Lower leg skin (tissue), 4 donors: ENCODE measurements at regions not wholly inside any gene's neighbourhood (a gene's known extent, or its start where the extent isn't known, plus 50 kb on each side); places are given as distances from the start of the nearest gene placed in this dataset.

ENCODE experiments used
- DNase-seq, 2 donors: peaks; one replicate each; pipeline ENCODE4 v3.0.0-alpha.2; 2019; ENCODE audit warnings: low spot score in 2 of 2
- H3K4me3 ChIP-seq: fragments of 200-600 bp; sonication (generic); 2 replicates; pipeline ENCODE4 v1.5.1; 2017; ENCODE audit warnings: mild to moderate bottlenecking, low read depth; ENCODE audit not compliant: poor library complexity, severe bottlenecking
- CTCF ChIP-seq, 3 donors: fragments of 450-650 bp; IDR thresholded peaks; one replicate each; pipeline ENCODE4 v1.5.1; 2016; ENCODE audit warnings: antibody characterized with exemption in 3 of 3, mild to moderate bottlenecking in 3 of 3, moderate library complexity in 2 of 3
- POLR2A ChIP-seq, 2 donors: fragments of 450-650 bp; IDR thresholded peaks; one replicate each; pipeline ENCODE4 v1.6.1; 2016 to 2017; ENCODE audit warnings: antibody characterized with exemption in 2 of 2, mild to moderate bottlenecking in 1 of 2, moderate library complexity in 1 of 2
- WGBS, 2 donors: methylation state at CpG; one replicate each; pipeline ENCODE4 v1.1.5; 2018; 5-methylcytosine and 5-hydroxymethylcytosine counted together
- intact Hi-C: fragments of 100-400 bp; cut with DNase I; formaldehyde crosslinking; loops from one replicate; pipeline ENCODE4 v1.15.0; 2023; ENCODE audit warnings: low total_unique reads

GRCh38 chr17:34874478-34874877 is 86.8 kb downstream of the CCT6B start:
- no peak overlapping the region for H3K4me3 ChIP-seq
- no peak for TF ChIP-seq CTCF (IDR thresholded peaks at IDR 0.05)
- TF ChIP-seq POLR2A (IDR thresholded peaks at IDR 0.05) = no peak
- intact Hi-C loops = no loop called here
- DNase-seq = no peak
- 0% methylated on average over 1 of the region's 1 CpG for WGBS, 2 donors

- intact Hi-C loops = no loop called here
- WGBS, 2 donors = 83 to 90% methylated on average over 2 of the region's 2 CpGs
- TF ChIP-seq POLR2A (IDR thresholded peaks at IDR 0.05) = no peak
- TF ChIP-seq CTCF (IDR thresholded peaks at IDR 0.05) = no peak
- H3K4me3 ChIP-seq = no peak overlapping the region
- no peak for DNase-seq
These were observed 88.6 kb downstream of the CCT6B start for GRCh38 chr17:34872640-34873039.

- TF ChIP-seq POLR2A (IDR thresholded peaks at IDR 0.05) = no peak
- no peak for DNase-seq
- intact Hi-C loops = no loop called here
- H3K4me3 ChIP-seq = no peak overlapping the region
These were observed 91.6 kb downstream of the CCT6B start for GRCh38 chr17:34869641-34870040.

- TF ChIP-seq CTCF (IDR thresholded peaks at IDR 0.05) = no peak
- TF ChIP-seq POLR2A (IDR thresholded peaks at IDR 0.05) = no peak
- whole genome bisulfite sequencing, 2 donors = 84 to 85% methylated on average over 6 of the region's 6 CpGs
- no peak overlapping the region for H3K4me3 ChIP-seq
- intact Hi-C loops = no loop called here
- DNase-seq = no peak
These were observed 95.5 kb downstream of the CCT6B start for GRCh38 chr17:34865716-34866115.

GRCh38 chr17:34862384-34862783 is 98.9 kb downstream of the CCT6B start:
- WGBS, 2 donors = 52 to 60% methylated on average over 5 of the region's 5 CpGs
- H3K4me3 ChIP-seq = no peak overlapping the region
- intact Hi-C loops = no loop called here
- TF ChIP-seq POLR2A (IDR thresholded peaks at IDR 0.05) = no peak
- no peak for TF ChIP-seq CTCF (IDR thresholded peaks at IDR 0.05)
- DNase-seq = no peak

- no peak for DNase-seq
- WGBS, 2 donors = 89 to 91% methylated on average over 4 of the region's 4 CpGs
- H3K4me3 ChIP-seq = no peak overlapping the region
- intact Hi-C loops = no loop called here
- no peak for TF ChIP-seq POLR2A (IDR thresholded peaks at IDR 0.05)
- TF ChIP-seq CTCF (IDR thresholded peaks at IDR 0.05) = no peak
These were observed 99.4 kb downstream of the CCT6B start for GRCh38 chr17:34861864-34862263.
